Urinary bladder (tissue), 3 donors: ENCODE measurements at regions not wholly inside any gene's neighbourhood (a gene's known extent, or its start where the extent isn't known, plus 50 kb on each side); places are given as distances from the start of the nearest gene placed in this dataset.

Source experiments
- DNase-seq: peaks from one replicate; pipeline ENCODE4 v3.0.0-alpha.2; 2015; ENCODE audit errors: extremely low spot score
- H3K27ac ChIP-seq: one replicate; pipeline ENCODE4 v1.5.1; 2013; ENCODE audit warnings: low read depth, mild to moderate bottlenecking, moderate library complexity
- H3K36me3 ChIP-seq: one replicate; pipeline ENCODE4 v1.6.1; 2013; ENCODE audit warnings: mild to moderate bottlenecking, moderate library complexity; ENCODE audit not compliant: insufficient read depth
- H3K4me1 ChIP-seq: one replicate; pipeline ENCODE4 v1.6.1; 2013; ENCODE audit warnings: mild to moderate bottlenecking, moderate library complexity; ENCODE audit not compliant: insufficient read depth
- H3K4me3 ChIP-seq: one replicate; pipeline ENCODE4 v1.5.1; 2013; ENCODE audit warnings: low read depth, low read length
- WGBS: extraction: QIAGEN DNeasy Blood & Tissue Kit; methylation state at CpG from one replicate; pipeline ENCODE4 v1.1.7; 2013; 5-methylcytosine and 5-hydroxymethylcytosine counted together
- donor health status: healthy with polysubstance abuse.
- donor health status: healthy.

DNA sequence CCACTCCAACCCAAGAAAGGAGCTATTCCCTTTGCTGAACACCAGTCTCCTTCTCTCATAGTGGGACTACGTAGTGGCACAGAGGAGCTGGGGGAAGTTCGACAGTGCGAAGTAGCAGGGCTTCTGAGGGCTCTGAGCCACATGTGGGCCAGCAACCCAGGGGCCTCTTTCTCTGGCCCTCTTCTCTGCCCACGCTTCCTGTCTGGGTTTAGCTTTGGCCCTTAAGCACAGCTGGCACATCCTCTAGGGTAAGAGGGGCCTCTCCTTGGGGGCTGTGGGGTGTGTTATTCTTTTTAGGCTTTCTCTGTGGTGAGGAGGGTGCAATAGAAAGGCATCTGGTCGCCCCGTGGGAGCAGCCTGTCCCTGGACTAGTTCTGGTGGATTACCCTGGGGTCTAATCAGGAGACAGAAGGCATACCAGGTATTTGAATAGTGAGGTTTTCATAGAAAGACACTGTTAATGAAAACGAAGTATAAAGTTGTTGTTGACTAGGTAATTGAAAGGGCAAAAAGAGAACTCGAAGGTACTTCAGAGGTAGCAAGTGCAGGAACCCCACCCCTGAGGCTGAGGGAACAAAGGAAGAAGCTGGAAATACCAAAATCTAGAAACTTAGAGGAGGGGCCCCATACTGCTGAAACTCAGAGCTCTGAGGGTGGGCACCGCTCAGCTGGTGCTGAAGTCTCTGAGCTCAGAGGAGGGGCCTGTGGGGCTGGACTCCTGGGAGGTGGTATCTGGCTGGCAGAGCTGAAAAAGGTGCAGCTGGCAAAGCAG, 151.9 kb upstream of the RPS6KA3 start:
- no peaks in the 10 kb centered on the region for H3K4me1 ChIP-seq
- no peak overlapping the region for H3K4me3 ChIP-seq
- H3K36me3 ChIP-seq, result no peaks in the 10 kb centered on the region
- WGBS, result 80% methylated on average over 9 of the region's 9 CpGs
- no peak overlapping the region for H3K27ac ChIP-seq
- DNase-seq, result no peak

DNA sequence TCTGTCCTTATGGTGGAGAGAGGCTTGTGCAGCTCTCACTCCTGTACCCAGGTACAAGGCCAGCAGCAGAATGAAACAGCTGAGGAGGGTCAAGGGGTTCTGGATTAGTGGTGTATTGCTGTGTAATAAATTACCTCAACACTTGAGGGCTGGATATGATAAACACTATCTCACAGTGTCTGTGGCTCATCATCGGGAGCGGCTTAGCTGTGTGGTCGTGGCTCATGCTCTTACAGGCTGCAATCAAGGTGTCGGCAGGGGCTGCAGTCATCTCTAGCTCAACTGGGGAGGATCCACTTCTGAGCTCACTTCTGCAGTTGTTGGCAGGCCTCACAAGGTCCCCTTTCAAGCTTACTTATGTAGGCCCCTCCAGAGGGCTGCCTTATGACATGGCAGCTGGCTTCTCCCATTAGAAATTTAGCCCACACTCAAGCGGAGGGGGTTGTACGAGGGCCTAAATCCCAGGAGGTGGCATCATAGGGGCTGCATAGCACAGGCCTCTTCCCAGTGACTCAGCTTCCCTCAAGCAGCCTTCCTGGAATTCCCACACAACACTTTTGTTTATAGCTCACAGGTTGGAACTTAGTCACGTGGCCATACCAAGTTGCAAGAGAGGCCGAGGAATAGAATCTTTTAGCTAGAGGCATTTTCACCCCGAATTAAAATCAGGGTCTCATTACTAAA, 148.2 kb upstream of the RPS6KA3 start:
- WGBS, result 72% methylated on average over 9 of the region's 9 CpGs
- no peak overlapping the region for H3K4me3 ChIP-seq
- H3K4me1 ChIP-seq, result no peaks in the 10 kb centered on the region
- DNase-seq, result no peak
- no peak overlapping the region for H3K27ac ChIP-seq
- no peaks in the 10 kb centered on the region for H3K36me3 ChIP-seq

DNA sequence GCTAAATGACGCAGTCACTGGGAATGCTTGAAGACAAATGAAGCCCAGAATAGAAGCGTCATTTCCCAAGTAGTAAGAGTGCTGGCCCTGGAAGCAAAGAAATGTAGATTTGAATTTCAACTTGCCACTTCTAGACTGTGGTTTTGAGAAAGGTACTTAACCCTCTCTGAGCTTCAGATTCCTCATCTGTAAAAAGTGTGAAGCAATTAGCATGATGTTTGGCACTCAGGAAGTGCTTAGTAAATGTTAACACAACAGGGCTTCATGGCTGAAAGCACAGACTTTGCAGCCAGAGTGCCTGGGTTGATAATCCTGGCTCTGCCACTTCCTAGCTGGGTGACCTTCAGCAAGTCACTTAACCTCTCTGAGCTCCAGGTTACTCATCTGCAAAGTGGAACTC, 147.4 kb upstream of the RPS6KA3 start:
- no peak for DNase-seq
- Histone ChIP-seq H3K27ac (no peak overlapping the region), H3K4me3 (no peak overlapping the region), H3K36me3 (no peaks in the 10 kb centered on the region), H3K4me1 (no peaks in the 10 kb centered on the region)
- WGBS, result 87% methylated on average over 2 of the region's 2 CpGs

DNA sequence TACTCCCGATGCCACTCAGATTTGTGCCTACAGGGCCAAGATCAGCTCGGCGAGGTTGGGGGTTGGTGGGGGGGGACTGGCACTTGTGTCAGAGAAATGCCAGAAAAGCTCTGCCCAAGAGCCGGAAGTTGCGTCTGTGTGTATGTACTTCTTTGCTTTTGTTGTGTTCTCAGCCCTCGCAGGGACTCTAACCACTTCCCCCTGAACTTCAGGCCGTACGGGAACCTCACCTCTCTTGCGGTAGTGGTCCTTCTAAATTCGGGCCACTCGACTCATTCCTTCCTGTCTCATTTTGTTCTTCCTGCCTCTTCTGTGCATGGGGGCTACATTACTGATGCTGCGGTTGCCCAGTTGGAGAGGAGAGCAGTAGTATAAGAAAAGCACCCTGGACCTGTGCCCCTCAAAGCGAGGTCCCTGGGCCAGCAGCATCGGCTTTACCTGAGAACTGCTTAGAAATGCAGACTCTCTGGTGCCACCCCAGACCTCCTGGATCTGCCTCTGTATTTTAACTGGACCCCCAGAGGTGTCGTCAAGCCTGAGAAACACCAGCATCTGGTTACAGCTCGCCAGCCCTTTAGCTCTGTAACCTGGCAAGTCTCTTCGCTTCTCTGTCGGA, 146.3 kb upstream of the RPS6KA3 start:
- WGBS, result 89% methylated on average over 18 of the region's 18 CpGs
- Histone ChIP-seq H3K4me3 (no peak overlapping the region), H3K4me1 (no peaks in the 10 kb centered on the region), H3K36me3 (no peaks in the 10 kb centered on the region), H3K27ac (no peak overlapping the region)
- no peak for DNase-seq

DNA sequence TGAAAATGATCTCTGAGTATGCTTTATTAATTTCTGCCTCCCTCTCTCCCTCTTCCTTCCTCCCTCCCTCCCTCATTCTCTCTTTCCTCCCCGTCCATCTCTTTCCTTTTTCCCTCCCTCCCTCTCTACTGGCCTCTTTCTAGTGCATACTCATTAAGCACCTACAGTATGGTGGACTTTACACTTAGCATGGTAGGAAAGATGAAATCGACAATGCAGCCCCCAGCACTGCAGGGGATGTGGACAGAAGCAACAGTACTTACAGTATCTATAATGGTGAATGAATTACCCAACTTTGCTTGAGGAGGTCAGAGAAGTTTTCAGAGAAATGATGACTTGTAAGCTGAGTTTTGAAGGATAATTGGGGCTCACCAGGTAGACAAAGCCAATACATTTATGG, 143.8 kb upstream of the RPS6KA3 start:
- H3K27ac ChIP-seq, result no peak overlapping the region
- DNase-seq, result no peak
- 81% methylated on average over 2 of the region's 2 CpGs for WGBS

DNA sequence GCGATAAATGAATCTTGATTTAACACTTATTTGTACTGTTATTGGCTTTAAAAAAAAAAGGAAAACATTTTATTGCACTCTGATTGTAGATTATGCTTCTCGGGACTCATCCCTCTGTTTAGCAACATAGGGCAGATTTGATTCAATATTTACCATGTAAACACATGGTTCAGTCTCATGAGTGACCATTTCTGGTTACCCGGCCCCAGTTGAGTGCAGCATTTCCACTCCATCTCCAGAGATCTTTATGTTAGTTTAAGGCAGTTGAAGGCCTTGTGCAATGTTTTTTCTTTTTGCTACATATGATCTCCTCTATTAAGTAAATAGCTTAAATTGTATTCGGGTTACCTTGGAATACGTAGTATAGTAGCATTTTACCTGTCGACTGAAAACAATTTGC, 143.3 kb upstream of the RPS6KA3 start:
- Histone ChIP-seq H3K4me3 (no peak overlapping the region), H3K4me1 (no peaks in the 10 kb centered on the region), H3K27ac (no peak overlapping the region), H3K36me3 (no peaks in the 10 kb centered on the region)
- no peak for DNase-seq
- 83% methylated on average over 6 of the region's 6 CpGs for WGBS

More for the DNA sequence above, 143.8 kb upstream of the RPS6KA3 start:
- Histone ChIP-seq H3K4me1 (no peaks in the 10 kb centered on the region), H3K36me3 (no peaks in the 10 kb centered on the region), H3K4me3 (no peak overlapping the region)

DNA sequence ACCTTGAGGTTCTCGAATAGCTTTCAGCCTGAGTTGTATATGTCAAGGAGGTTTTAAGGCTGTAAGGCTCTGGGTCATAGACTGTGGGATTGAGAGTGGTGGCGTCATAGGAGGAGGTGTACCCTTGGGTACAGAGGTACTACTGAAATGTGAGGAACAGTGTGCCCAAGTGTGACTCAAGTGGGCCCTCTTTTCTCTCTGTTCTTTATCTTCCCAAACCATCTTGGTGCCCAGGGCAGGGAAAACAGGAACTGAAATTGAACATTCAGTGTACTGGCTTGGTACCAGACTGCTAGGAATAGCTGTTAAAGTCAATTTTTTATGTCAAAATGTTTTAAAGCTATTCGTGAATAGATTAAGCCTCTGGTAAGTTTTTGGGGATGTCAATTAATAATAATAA, 136.2 kb upstream of the RPS6KA3 start:
- Histone ChIP-seq H3K4me1 (no peaks in the 10 kb centered on the region), H3K27ac (no peak overlapping the region), H3K4me3 (no peak overlapping the region), H3K36me3 (no peaks in the 10 kb centered on the region)
- 63% methylated on average over 3 of the region's 3 CpGs for WGBS
- DNase-seq, result no peak

DNA sequence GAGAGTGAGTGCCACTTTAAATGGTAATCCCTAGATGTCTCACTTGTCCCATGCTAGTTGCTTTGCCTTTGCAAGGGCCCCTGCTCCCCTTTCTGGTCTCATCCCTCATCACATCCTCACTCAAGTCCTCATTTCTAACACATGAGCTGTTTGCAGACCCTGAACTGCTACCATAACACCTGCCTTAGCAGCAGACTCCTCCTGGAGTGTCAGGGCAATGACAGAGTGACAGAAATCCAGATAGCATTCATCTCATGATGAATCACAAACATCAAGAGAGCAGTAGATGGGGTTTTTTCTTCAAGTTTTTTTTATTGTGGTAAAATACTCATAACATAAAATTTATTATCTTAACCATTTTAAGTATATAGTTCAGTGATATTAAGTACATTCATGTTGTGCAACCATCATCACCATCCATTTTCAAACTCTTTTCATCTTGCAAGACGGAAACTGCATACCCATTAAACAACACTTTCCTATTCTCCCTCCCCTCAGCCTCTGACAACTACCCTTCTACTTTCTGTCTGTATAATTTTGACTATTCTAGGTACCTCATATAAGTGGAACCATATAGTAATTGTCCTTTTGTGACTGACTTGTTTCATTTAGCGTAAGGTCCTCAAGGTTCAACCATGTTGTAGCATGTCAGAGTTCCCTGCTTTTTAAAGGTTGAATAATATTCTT, 133.2 kb upstream of the RPS6KA3 start:
- Histone ChIP-seq H3K4me1 (no peaks in the 10 kb centered on the region), H3K4me3 (no peak overlapping the region), H3K36me3 (no peaks in the 10 kb centered on the region), H3K27ac (no peak overlapping the region)
- DNase-seq, result no peak
- 98% methylated on average over 2 of the region's 2 CpGs for WGBS

DNA sequence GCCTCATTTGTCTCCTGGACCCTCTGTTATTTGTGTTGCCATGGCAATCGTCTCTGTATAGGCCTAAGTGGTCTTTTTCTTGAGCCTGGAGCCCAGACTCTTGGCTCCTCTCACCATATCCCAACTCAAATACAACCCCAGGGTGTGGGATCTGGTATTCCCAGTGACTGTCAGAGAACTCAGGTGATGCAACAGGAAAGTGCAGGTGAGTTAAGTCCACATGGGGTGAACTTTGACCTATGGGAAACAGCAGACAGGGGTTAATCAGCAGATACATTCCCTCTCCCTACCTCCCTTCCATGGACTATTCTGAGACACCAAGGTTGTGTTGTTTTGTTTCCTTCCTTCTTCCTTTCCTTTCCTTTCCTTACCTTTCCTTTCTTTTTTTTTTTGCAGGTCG, 130.9 kb upstream of the RPS6KA3 start:
- 76% methylated on average over 2 of the region's 2 CpGs for WGBS
- Histone ChIP-seq H3K4me3 (no peak overlapping the region), H3K27ac (no peak overlapping the region), H3K36me3 (no peaks in the 10 kb centered on the region), H3K4me1 (no peaks in the 10 kb centered on the region)
- DNase-seq, result no peak

DNA sequence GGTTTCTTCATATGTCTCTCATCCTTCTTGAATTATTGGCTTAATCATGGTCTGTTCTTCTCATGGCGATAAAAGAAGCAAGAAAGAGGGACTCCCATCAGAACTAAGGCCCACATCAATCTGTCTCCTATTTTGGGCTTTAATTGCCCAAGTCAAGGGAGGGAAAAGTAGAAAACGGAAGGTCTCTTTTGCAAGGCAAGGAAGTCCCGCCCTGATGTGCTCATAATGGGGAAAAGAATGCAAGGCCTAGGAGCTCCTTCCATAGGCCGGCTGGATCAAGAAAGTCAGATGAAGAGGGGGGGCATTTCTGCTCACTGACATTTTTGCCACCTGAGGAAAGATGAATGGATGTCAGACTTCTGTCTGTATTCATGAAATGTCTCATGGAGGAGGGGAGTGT, 127.7 kb upstream of the RPS6KA3 start:
- H3K4me3 ChIP-seq, result no peak overlapping the region
- no peaks in the 10 kb centered on the region for H3K36me3 ChIP-seq
- 83% methylated on average over 4 of the region's 4 CpGs for WGBS
- H3K27ac ChIP-seq, result no peak overlapping the region
- no peaks in the 10 kb centered on the region for H3K4me1 ChIP-seq
- no peak for DNase-seq

DNA sequence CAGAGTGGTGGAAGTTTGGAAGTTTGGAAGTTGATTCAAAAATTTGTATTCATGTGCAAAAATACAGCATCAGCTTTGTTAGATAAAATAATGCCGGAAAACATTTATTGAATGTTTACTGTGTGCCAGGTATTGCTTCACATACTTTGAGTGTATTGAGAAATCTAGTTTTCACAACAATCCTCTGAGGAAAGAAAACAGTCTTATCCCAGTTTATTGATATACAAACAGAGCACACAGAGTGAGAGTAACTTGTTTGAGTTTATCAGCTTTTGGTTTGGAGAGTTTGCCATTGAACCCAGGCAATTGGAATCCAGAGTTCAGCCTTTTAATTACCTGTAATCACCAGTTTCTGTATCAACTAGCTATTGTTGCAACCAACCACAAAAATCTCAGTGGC, 127.2 kb upstream of the RPS6KA3 start:
- DNase-seq, result no peak
- H3K4me1 ChIP-seq, result no peaks in the 10 kb centered on the region
- H3K4me3 ChIP-seq, result no peak overlapping the region
- 58% methylated on average over 1 of the region's 1 CpG for WGBS
- H3K27ac ChIP-seq, result no peak overlapping the region
- H3K36me3 ChIP-seq, result no peaks in the 10 kb centered on the region

DNA sequence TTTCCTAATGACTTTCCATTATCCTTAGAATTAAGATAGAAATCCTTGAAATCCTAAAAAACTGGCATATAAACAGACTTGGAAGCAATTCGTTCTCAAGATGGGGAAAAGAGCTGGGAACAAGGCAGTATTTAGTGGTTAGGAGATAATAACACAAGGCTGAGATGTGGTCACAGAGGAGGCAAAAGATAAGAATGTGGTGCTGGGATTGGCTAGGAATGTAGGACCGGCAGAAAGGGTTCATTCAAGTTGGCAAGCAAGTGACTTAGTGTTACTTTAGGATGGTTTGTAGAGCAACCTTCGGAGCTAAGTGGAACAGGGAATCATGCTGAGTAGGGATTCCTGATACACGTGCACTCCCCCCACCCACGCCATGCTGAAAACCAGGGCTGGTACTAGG, 121.9 kb upstream of the RPS6KA3 start:
- WGBS, result 56% methylated on average over 5 of the region's 5 CpGs
- no peaks in the 10 kb centered on the region for H3K36me3 ChIP-seq
- H3K4me3 ChIP-seq, result no peak overlapping the region
- DNase-seq, result no peak
- H3K4me1 ChIP-seq, result no peaks in the 10 kb centered on the region
- H3K27ac ChIP-seq, result no peak overlapping the region

DNA sequence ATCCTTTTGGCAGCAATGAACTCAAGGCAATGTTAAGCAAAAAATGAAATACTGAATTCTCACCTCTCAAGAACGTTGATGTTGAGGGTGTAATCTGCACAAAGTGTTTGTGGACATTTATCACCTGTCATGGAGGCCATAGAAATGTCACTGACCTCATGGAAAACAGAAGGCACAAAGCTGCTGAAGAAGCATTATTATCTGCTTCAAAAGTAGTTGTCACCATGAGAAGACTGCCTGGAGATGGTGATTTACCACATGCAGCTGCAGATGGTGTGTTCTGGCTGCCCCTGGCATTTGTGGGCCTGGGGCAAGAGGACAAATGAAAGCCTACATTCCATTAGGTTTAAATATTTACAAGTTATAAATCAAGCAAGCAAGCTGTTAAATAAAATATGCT, 116.8 kb upstream of the RPS6KA3 start:
- H3K36me3 ChIP-seq, result no peaks in the 10 kb centered on the region
- H3K27ac ChIP-seq, result no peak overlapping the region
- H3K4me3 ChIP-seq, result no peak overlapping the region
- 46% methylated on average over 1 of the region's 1 CpG for WGBS
- no peak for DNase-seq
- H3K4me1 ChIP-seq, result no peaks in the 10 kb centered on the region
